WTC11 (cell line): ENCODE measurements at regions not wholly inside any gene's neighbourhood (a gene's known extent, or its start where the extent isn't known, plus 50 kb on each side); places are given as distances from the start of the nearest gene placed in this dataset.

Source experiments
- ATF2 ChIP-seq: sonication (generic); formaldehyde crosslinking; IDR thresholded peaks from 2 replicates; pipeline ENCODE4 v1.8.1; 2022; ENCODE audit warnings: low read depth, missing genetic modification reagents, borderline replicate concordance
- CTCF ChIP-seq: fragments of 200-600 bp; IDR thresholded peaks from 2 replicates; pipeline ENCODE4 v1.8.0; 2022; ENCODE audit warnings: antibody characterized with exemption
- ESRRA ChIP-seq: sonication (generic); formaldehyde crosslinking; IDR thresholded peaks from 2 replicates; pipeline ENCODE4 v1.8.1; 2022; ENCODE audit warnings: mild to moderate bottlenecking, missing genetic modification reagents, borderline replicate concordance
- NR2C2 ChIP-seq: sonication (generic); formaldehyde crosslinking; IDR thresholded peaks from 2 replicates; pipeline ENCODE4 v1.8.0; 2022; ENCODE audit warnings: mild to moderate bottlenecking, missing genetic modification reagents
- PRDM15 ChIP-seq: sonication (generic); formaldehyde crosslinking; IDR thresholded peaks from 2 replicates; pipeline ENCODE4 v1.8.0; 2022; ENCODE audit warnings: missing genetic modification reagents
- ZNF121 ChIP-seq: sonication (generic); formaldehyde crosslinking; IDR thresholded peaks from 2 replicates; pipeline ENCODE4 v1.8.0; 2023; ENCODE audit warnings: missing genetic modification reagents
- ZNF263 ChIP-seq: sonication (generic); formaldehyde crosslinking; IDR thresholded peaks from 2 replicates; pipeline ENCODE4 v1.8.1; 2022; ENCODE audit warnings: low read depth, mild to moderate bottlenecking, moderate library complexity, missing genetic modification reagents

GRCh38 chr13:71316792-71317363 is 550.1 kb downstream of the DACH1 start:
- TF ChIP-seq CTCF (no peak), ATF2 (CRISPR knock-in tag) (no peak), NR2C2 (CRISPR knock-in tag) (no peak), ZNF263 (no peak), PRDM15 (CRISPR knock-in tag) (no peak), ZNF121 (CRISPR knock-in tag) (no peak), ESRRA (no peak)
